GM13976 (cell line): ENCODE measurements at regions not wholly inside any gene's neighbourhood (a gene's known extent, or its start where the extent isn't known, plus 50 kb on each side); places are given as distances from the start of the nearest gene placed in this dataset.

Experiments
- DNase-seq: peaks from one replicate; pipeline ENCODE4 v3.0.0; 2012; ENCODE audit warnings: low spot score
- CTCF ChIP-seq: IDR thresholded peaks from 2 replicates; pipeline ENCODE4 v1.5.1; 2012; ENCODE audit warnings: borderline replicate concordance, mild to moderate bottlenecking; ENCODE audit not compliant: insufficient read depth; ENCODE audit errors: extremely low read depth, missing control alignments, control extremely low read depth
- in situ Hi-C: fragments of 300-500 bp; cut with MboI; formaldehyde crosslinking; loops from one replicate; pipeline ENCODE4 v1.12.0; 2022; ENCODE audit warnings: low sequenced_read_pairs, mixed read lengths, inconsistent platforms; ENCODE audit not compliant: unreplicated experiment

GRCh38 chr20:19821606-19822005 is 63.5 kb downstream of the RIN2 start:
- in situ Hi-C loops: no loop called here
- TF ChIP-seq CTCF: no peak
- DNase-seq: no peak

GRCh38 chr20:19823216-19823615 is 65.2 kb downstream of the RIN2 start:
- no peak for DNase-seq
- in situ Hi-C loops: no loop called here
- TF ChIP-seq CTCF: no peak

- TF ChIP-seq CTCF: no peak
- in situ Hi-C loops: no loop called here
- DNase-seq: no peak
These were observed 65.9 kb downstream of the RIN2 start for GRCh38 chr20:19823971-19824370.

- no peak for TF ChIP-seq CTCF
- DNase-seq: no peak
- in situ Hi-C loops: no loop called here
These were observed 66.8 kb downstream of the RIN2 start for GRCh38 chr20:19824861-19825260.

GRCh38 chr20:19826179-19826914 is 68.3 kb downstream of the RIN2 start:
- no peak for TF ChIP-seq CTCF
- in situ Hi-C loops: no loop called here
- DNase-seq: no peak

- in situ Hi-C loops: no loop called here
- DNase-seq: no peak
- no peak for TF ChIP-seq CTCF
These were observed 69.8 kb downstream of the RIN2 start for GRCh38 chr20:19827818-19828217.

GRCh38 chr20:19828232-19828631 is 70.2 kb downstream of the RIN2 start:
- peak; percentile 72 for DNase-seq
- in situ Hi-C loops: no loop called here
- peak; percentile 6 for TF ChIP-seq CTCF
